Activated naive CD8-positive, alpha-beta T cell treated with anti-CD3 and anti-CD28 coated beads, Interleukin-2, amount 10 ng/mL, durations not matched to agents 7 days and 5 days (primary cell): ENCODE measurements at regions not wholly inside any gene's neighbourhood (a gene's known extent, or its start where the extent isn't known, plus 50 kb on each side); places are given as distances from the start of the nearest gene placed in this dataset.

Experiments
- ATAC-seq: fragments of 150-1000 bp; cut with Tn5 transposase; one replicate; pipeline ENCODE4 v1.10.0; 2021; ENCODE audit warnings: low read depth, moderate library complexity
- POLR2A ChIA-PET: fragments of 350-600 bp; sonication (Branson Sonifier 250); formaldehyde crosslinking; loops from one replicate; lab custom pipeline; 2021; ENCODE audit warnings: antibody characterized with exemption; lab: Charles Lee
- DNase-seq: peaks from one replicate; pipeline ENCODE4 v3.0.0; 2021
- H3K27ac Mint-ChIP-seq: one replicate; pipeline ENCODE4 v1.8.0; 2022; ENCODE audit warnings: mild to moderate bottlenecking, mixed read lengths
- H3K27me3 Mint-ChIP-seq: one replicate; pipeline ENCODE4 v1.8.0; 2022; ENCODE audit warnings: mild to moderate bottlenecking, moderate library complexity, mixed read lengths
- H3K36me3 Mint-ChIP-seq: one replicate; pipeline ENCODE4 v1.8.0; 2021; ENCODE audit warnings: mild to moderate bottlenecking, mixed read lengths
- H3K4me1 Mint-ChIP-seq: one replicate; pipeline ENCODE4 v1.8.0; 2021; ENCODE audit warnings: mixed read lengths
- H3K4me3 Mint-ChIP-seq: one replicate; pipeline ENCODE4 v1.8.0; 2022; ENCODE audit warnings: mild to moderate bottlenecking, moderate library complexity, mixed read lengths
- H3K9me3 Mint-ChIP-seq: one replicate; pipeline ENCODE4 v1.8.0; 2021; ENCODE audit warnings: mixed read lengths

GRCh38 chr10:3528823-3529403 is 256.1 kb downstream of the KLF6 start:
- POLR2A ChIA-PET, result no interaction called here
- Mint-ChIP-seq H3K9me3 (peaks cover 2% of the 10 kb centered on the region), H3K27ac (no peak overlapping the region), H3K4me3 (no peak overlapping the region), H3K27me3 (peaks cover 16% of the 10 kb centered on the region), H3K4me1 (no peaks in the 10 kb centered on the region), H3K36me3 (no peaks in the 10 kb centered on the region)
- DNase-seq (no peak), ATAC-seq (no peak)

GRCh38 chr10:3528271-3528670 is 256.7 kb downstream of the KLF6 start:
- Mint-ChIP-seq H3K36me3 (no peaks in the 10 kb centered on the region), H3K4me1 (no peaks in the 10 kb centered on the region), H3K4me3 (no peak overlapping the region), H3K27me3 (peaks cover 14% of the 10 kb centered on the region), H3K27ac (no peak overlapping the region), H3K9me3 (peaks cover 2% of the 10 kb centered on the region)
- DNase-seq (no peak), ATAC-seq (no peak)
- POLR2A ChIA-PET, result no interaction called here

GRCh38 chr10:3527869-3528268 is 257.1 kb downstream of the KLF6 start:
- no peak for ATAC-seq
- H3K27ac Mint-ChIP-seq, result no peak overlapping the region
- peaks cover 2% of the 10 kb centered on the region for H3K9me3 Mint-ChIP-seq
- POLR2A ChIA-PET, result no interaction called here
- peaks cover 14% of the 10 kb centered on the region for H3K27me3 Mint-ChIP-seq
- no peak for DNase-seq
- H3K36me3 Mint-ChIP-seq, result no peaks in the 10 kb centered on the region
- no peaks in the 10 kb centered on the region for H3K4me1 Mint-ChIP-seq
- no peak overlapping the region for H3K4me3 Mint-ChIP-seq

GRCh38 chr10:3526727-3527501 is 258.1 kb downstream of the KLF6 start:
- H3K36me3 Mint-ChIP-seq, result peaks cover 2% of the 10 kb centered on the region
- POLR2A ChIA-PET, result no interaction called here
- peaks cover 21% of the 10 kb centered on the region for H3K27me3 Mint-ChIP-seq

GRCh38 chr10:3525832-3526449 is 259.1 kb downstream of the KLF6 start:
- no peak overlapping the region for H3K4me3 Mint-ChIP-seq
- H3K36me3 Mint-ChIP-seq, result peaks cover 2% of the 10 kb centered on the region
- H3K4me1 Mint-ChIP-seq, result no peaks in the 10 kb centered on the region
- H3K27ac Mint-ChIP-seq, result no peak overlapping the region
- ATAC-seq, result no peak
- H3K27me3 Mint-ChIP-seq, result peaks cover 21% of the 10 kb centered on the region
- H3K9me3 Mint-ChIP-seq, result peaks cover 4% of the 10 kb centered on the region
- POLR2A ChIA-PET, result no interaction called here
- no peak for DNase-seq

More at GRCh38 chr10:3526727-3527501, 258.1 kb downstream of the KLF6 start:
- ATAC-seq (no peak), DNase-seq (no peak)
- H3K9me3 Mint-ChIP-seq, result peaks cover 4% of the 10 kb centered on the region
- no peak overlapping the region for H3K4me3 Mint-ChIP-seq
- no peaks in the 10 kb centered on the region for H3K4me1 Mint-ChIP-seq
- H3K27ac Mint-ChIP-seq, result no peak overlapping the region

GRCh38 chr10:3524086-3524960 is 260.7 kb downstream of the KLF6 start:
- DNase-seq (no peak), ATAC-seq (no peak)
- Mint-ChIP-seq H3K27ac (no peak overlapping the region), H3K4me3 (no peak overlapping the region), H3K9me3 (peaks cover 4% of the 10 kb centered on the region), H3K36me3 (peaks cover 2% of the 10 kb centered on the region), H3K4me1 (no peaks in the 10 kb centered on the region), H3K27me3 (peaks cover 21% of the 10 kb centered on the region)
- POLR2A ChIA-PET, result no interaction called here

GRCh38 chr10:3523309-3524050 is 261.5 kb downstream of the KLF6 start:
- Mint-ChIP-seq H3K4me1 (no peaks in the 10 kb centered on the region), H3K27me3 (peaks cover 21% of the 10 kb centered on the region), H3K36me3 (peaks cover 3% of the 10 kb centered on the region), H3K27ac (no peak overlapping the region), H3K9me3 (peaks cover 6% of the 10 kb centered on the region), H3K4me3 (no peak overlapping the region)
- no peak for DNase-seq
- POLR2A ChIA-PET, result no interaction called here
- ATAC-seq, result no peak

GRCh38 chr10:3516923-3517255 is 268.1 kb downstream of the KLF6 start:
- ATAC-seq (no peak), DNase-seq (no peak)
- H3K27ac Mint-ChIP-seq, result peak overlapping the region; percentile 21
- POLR2A ChIA-PET, result no interaction called here
- no peak overlapping the region for H3K4me3 Mint-ChIP-seq
- H3K4me1 Mint-ChIP-seq, result peaks cover 6% of the 10 kb centered on the region
- peaks cover 7% of the 10 kb centered on the region for H3K9me3 Mint-ChIP-seq
- no peaks in the 10 kb centered on the region for H3K27me3 Mint-ChIP-seq
- peaks cover 1% of the 10 kb centered on the region for H3K36me3 Mint-ChIP-seq

- Mint-ChIP-seq H3K36me3 (peaks cover 1% of the 10 kb centered on the region), H3K4me3 (no peak overlapping the region)
- no peak for ATAC-seq
Measured at GRCh38 chr10:3516234-3516922, 268.6 kb downstream of the KLF6 start.

GRCh38 chr10:3514691-3515090 is 270.3 kb downstream of the KLF6 start:
- ATAC-seq, result no peak
- H3K9me3 Mint-ChIP-seq, result peaks cover 8% of the 10 kb centered on the region
- no peak overlapping the region for H3K27ac Mint-ChIP-seq
- H3K27me3 Mint-ChIP-seq, result peaks cover 2% of the 10 kb centered on the region
- no peak for DNase-seq
- peaks cover 11% of the 10 kb centered on the region for H3K4me1 Mint-ChIP-seq
- H3K36me3 Mint-ChIP-seq, result peaks cover 1% of the 10 kb centered on the region
- POLR2A ChIA-PET, result no interaction called here
- no peak overlapping the region for H3K4me3 Mint-ChIP-seq

More at GRCh38 chr10:3516234-3516922, 268.6 kb downstream of the KLF6 start:
- POLR2A ChIA-PET, result no interaction called here
- H3K9me3 Mint-ChIP-seq, result peaks cover 7% of the 10 kb centered on the region
- no peak for DNase-seq
- H3K27ac Mint-ChIP-seq, result peak overlapping the region; percentile 21
- peaks cover 6% of the 10 kb centered on the region for H3K4me1 Mint-ChIP-seq
- H3K27me3 Mint-ChIP-seq, result peaks cover 2% of the 10 kb centered on the region

GRCh38 chr10:3512263-3512662 is 272.7 kb downstream of the KLF6 start:
- DNase-seq, result no peak
- H3K27me3 Mint-ChIP-seq, result peaks cover 10% of the 10 kb centered on the region
- no peak overlapping the region for H3K4me3 Mint-ChIP-seq
- no peak overlapping the region for H3K27ac Mint-ChIP-seq
- peaks cover 7% of the 10 kb centered on the region for H3K9me3 Mint-ChIP-seq
- ATAC-seq, result no peak
- POLR2A ChIA-PET, result no interaction called here
- H3K4me1 Mint-ChIP-seq, result peaks cover 11% of the 10 kb centered on the region
- H3K36me3 Mint-ChIP-seq, result no peaks in the 10 kb centered on the region

GRCh38 chr10:3511483-3511882 is 273.5 kb downstream of the KLF6 start:
- no peak for ATAC-seq
- Mint-ChIP-seq H3K36me3 (no peaks in the 10 kb centered on the region), H3K4me3 (no peak overlapping the region), H3K4me1 (peaks cover 7% of the 10 kb centered on the region), H3K27ac (no peak overlapping the region), H3K27me3 (peaks cover 11% of the 10 kb centered on the region), H3K9me3 (peaks cover 7% of the 10 kb centered on the region)
- no peak for DNase-seq
- POLR2A ChIA-PET, result no interaction called here
